ENCODE measurements at regions not wholly inside any gene's neighbourhood (a gene's known extent, or its start where the extent isn't known, plus 50 kb on each side); places are given as distances from the start of the nearest gene placed in this dataset.
A peak's percentile ranks its signal among the peaks of the same experiment; 100 is the strongest.

DNA sequence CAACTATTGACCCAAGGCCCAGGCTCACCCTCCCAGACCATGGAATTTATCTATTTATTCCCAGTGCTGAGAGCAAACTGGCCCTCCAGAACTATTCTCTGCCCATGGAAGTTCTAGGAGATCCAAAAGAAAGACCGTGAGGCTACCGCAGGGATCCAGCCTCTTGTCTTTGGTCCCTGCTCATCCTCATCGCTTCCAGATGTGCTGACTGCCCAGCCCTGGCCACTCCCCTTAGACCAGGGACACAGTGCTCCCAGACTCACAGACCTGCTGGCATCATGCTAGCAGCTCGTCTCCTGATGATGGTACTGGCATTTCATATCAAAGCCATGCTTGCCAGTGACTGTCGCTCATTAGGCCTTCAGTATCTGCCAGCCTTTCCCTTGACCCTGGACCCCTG is 405.7 kb upstream of the PPP2R3A start:
- Histone ChIP-seq H3K4me1 (ENCODE audit: control insufficient read depth, insufficient read depth, low read length) (no peaks in the 10 kb centered on the region), H3K27ac (ENCODE audit: low read depth, low read length) (no peak overlapping the region), H3K9me3 (ENCODE audit: control insufficient read depth, insufficient read depth, low read length) (no peaks in the 10 kb centered on the region), H3K4me3 (ENCODE audit: low read depth, low read length) (no peak overlapping the region), H3K27me3 (ENCODE audit: control insufficient read depth, insufficient read depth, low read length) (no peaks in the 10 kb centered on the region), H3K36me3 (ENCODE audit: control insufficient read depth, insufficient read depth, low read length) (no peaks in the 10 kb centered on the region)
- no peak for DNase-seq (ENCODE audit: low read depth in 4 of 6, low spot score in 6 of 6)
- WGBS (ENCODE audit: insufficient coverage) = 98% methylated on average over 5 of the region's 5 CpGs

DNA sequence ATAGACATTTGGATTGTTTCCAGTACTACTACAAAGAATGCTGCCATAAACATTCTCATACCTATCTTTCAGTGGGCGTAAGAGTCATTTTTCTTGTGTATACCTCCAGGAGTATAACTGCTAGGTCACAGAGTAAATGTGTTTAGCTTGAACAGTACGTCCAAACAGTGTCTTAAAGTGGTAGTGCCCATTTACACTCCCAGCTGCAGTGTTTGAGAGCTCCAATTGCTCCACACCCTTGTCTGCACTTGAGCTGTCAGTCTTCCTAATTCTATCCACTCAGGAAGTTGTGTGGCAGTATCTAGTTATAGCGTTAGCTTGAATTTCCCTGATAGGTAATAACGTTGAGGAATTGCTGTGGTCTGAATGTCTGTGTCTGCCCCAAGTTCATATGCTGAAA is 404.7 kb upstream of the PPP2R3A start:
- H3K9me3 ChIP-seq (ENCODE audit: control insufficient read depth, insufficient read depth, low read length) = no peaks in the 10 kb centered on the region
- H3K27me3 ChIP-seq (ENCODE audit: control insufficient read depth, insufficient read depth, low read length) = no peaks in the 10 kb centered on the region
- H3K4me3 ChIP-seq (ENCODE audit: low read depth, low read length) = no peak overlapping the region
- H3K27ac ChIP-seq (ENCODE audit: low read depth, low read length) = no peak overlapping the region
- WGBS (ENCODE audit: insufficient coverage) = 76% methylated on average over 2 of the region's 4 CpGs
- no peaks in the 10 kb centered on the region for H3K4me1 ChIP-seq (ENCODE audit: control insufficient read depth, insufficient read depth, low read length)
- no peak for DNase-seq (ENCODE audit: low read depth in 4 of 6, low spot score in 6 of 6)
- no peaks in the 10 kb centered on the region for H3K36me3 ChIP-seq (ENCODE audit: control insufficient read depth, insufficient read depth, low read length)

DNA sequence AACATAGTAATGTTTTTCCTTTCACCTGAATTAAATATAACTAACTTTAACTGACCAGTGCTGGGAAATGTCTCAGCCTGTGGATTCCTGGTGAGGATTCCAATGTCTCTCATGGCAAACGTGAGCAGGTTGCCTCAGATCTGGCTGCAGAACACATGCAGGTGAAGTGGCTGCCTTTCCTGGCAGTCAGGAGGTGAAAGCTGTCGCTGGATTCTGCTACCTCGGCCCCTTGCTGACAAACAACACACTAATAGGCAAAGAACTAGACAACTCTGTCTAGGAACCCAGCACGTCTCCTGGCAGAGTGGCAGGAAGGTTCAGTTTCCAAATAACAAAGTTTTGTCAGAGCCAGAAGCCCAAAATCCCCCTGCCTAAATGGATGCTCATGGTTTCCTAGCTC is 400.8 kb upstream of the PPP2R3A start:
- H3K36me3 ChIP-seq (ENCODE audit: control insufficient read depth, insufficient read depth, low read length) = no peaks in the 10 kb centered on the region
- WGBS (ENCODE audit: insufficient coverage) = 88% methylated on average over 4 of the region's 4 CpGs
- no peaks in the 10 kb centered on the region for H3K4me1 ChIP-seq (ENCODE audit: control insufficient read depth, insufficient read depth, low read length)
- no peak overlapping the region for H3K4me3 ChIP-seq (ENCODE audit: low read depth, low read length)
- no peak overlapping the region for H3K27ac ChIP-seq (ENCODE audit: low read depth, low read length)
- no peak for DNase-seq (ENCODE audit: low read depth in 4 of 6, low spot score in 6 of 6)
- no peaks in the 10 kb centered on the region for H3K9me3 ChIP-seq (ENCODE audit: control insufficient read depth, insufficient read depth, low read length)
- H3K27me3 ChIP-seq (ENCODE audit: control insufficient read depth, insufficient read depth, low read length) = no peaks in the 10 kb centered on the region

DNA sequence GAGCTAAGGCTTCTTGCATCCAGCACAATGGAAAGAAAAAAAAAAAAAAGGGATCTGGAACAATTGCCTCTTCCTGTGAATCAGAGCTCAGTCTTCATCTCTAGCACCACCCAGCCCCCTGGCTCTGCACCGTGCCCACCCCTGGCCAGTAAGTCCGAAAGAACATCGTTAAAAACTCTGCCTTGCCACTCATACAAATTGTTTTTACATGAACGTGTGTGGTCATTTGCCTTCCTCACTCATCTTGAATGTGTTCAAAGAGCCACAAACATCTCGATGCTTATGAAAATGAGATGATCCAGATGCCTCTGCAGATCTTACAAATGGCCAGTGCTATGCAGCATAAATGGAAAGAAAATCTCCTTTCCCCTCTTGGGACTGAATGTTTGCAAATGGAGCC is 400.0 kb upstream of the PPP2R3A start:
- WGBS (ENCODE audit: insufficient coverage) = 50% methylated on average over 2 of the region's 5 CpGs
- Histone ChIP-seq H3K4me1 (ENCODE audit: control insufficient read depth, insufficient read depth, low read length) (no peaks in the 10 kb centered on the region), H3K27ac (ENCODE audit: low read depth, low read length) (no peak overlapping the region), H3K4me3 (ENCODE audit: low read depth, low read length) (no peak overlapping the region), H3K9me3 (ENCODE audit: control insufficient read depth, insufficient read depth, low read length) (no peaks in the 10 kb centered on the region), H3K27me3 (ENCODE audit: control insufficient read depth, insufficient read depth, low read length) (no peaks in the 10 kb centered on the region), H3K36me3 (ENCODE audit: control insufficient read depth, insufficient read depth, low read length) (no peaks in the 10 kb centered on the region)
- no peak for DNase-seq (ENCODE audit: low read depth in 4 of 6, low spot score in 6 of 6)

DNA sequence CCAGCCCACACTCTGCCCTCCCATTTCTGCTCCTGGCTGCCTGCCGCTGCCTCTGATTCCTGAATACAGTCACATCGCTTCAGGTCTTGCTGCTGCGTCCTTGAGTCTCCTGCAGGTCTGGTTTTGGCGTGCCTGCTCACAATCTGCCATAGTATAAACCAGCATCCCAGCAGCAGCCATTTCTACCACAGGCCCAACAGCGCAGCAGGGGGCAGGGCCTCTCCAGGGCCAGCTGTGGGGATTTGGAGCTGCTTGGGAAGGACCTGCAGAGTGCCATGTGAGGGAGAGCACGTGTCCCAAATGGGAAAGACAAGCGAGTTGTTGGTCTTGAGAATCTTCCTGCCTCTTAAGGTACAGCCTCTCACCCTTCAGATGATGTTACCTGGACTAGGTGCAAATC is 398.3 kb upstream of the PPP2R3A start:
- Histone ChIP-seq H3K27me3 (ENCODE audit: control insufficient read depth, insufficient read depth, low read length) (no peaks in the 10 kb centered on the region), H3K27ac (ENCODE audit: low read depth, low read length) (no peak overlapping the region), H3K36me3 (ENCODE audit: control insufficient read depth, insufficient read depth, low read length) (no peaks in the 10 kb centered on the region), H3K4me1 (ENCODE audit: control insufficient read depth, insufficient read depth, low read length) (no peaks in the 10 kb centered on the region), H3K4me3 (ENCODE audit: low read depth, low read length) (no peak overlapping the region), H3K9me3 (ENCODE audit: control insufficient read depth, insufficient read depth, low read length) (no peaks in the 10 kb centered on the region)
- no peak for DNase-seq (ENCODE audit: low read depth in 4 of 6, low spot score in 6 of 6)
- WGBS (ENCODE audit: insufficient coverage) = 97% methylated on average over 3 of the region's 7 CpGs

DNA sequence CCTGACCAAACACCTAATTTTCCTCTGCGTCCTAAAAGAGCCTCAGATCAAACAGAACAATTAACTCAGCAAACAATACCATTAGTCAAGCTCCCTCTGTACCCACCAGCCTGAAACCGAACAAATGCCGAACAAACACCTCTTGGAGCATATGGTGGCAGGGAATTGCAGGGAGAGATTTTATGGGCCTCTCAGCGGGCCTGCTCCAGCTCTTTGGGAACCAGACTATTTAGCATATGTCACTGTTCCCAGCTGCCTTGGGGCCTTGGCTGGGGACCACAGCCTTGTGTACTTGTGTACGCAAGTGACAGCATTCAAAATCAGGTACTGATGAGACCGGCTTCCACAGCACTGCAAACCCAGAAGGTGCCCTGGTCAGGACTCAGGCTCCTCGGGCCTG is 388.8 kb upstream of the PPP2R3A start:
- Histone ChIP-seq H3K27ac (ENCODE audit: low read depth, low read length) (no peak overlapping the region), H3K36me3 (ENCODE audit: control insufficient read depth, insufficient read depth, low read length) (no peaks in the 10 kb centered on the region), H3K9me3 (ENCODE audit: control insufficient read depth, insufficient read depth, low read length) (no peaks in the 10 kb centered on the region), H3K4me3 (ENCODE audit: low read depth, low read length) (no peak overlapping the region), H3K27me3 (ENCODE audit: control insufficient read depth, insufficient read depth, low read length) (no peaks in the 10 kb centered on the region), H3K4me1 (ENCODE audit: control insufficient read depth, insufficient read depth, low read length) (peaks cover 3% of the 10 kb centered on the region)
- peak in 3 of 6 donors; percentile 15 to 86 (median 35) for DNase-seq (ENCODE audit: low read depth in 4 of 6, low spot score in 6 of 6)
- 49% methylated on average over 5 of the region's 7 CpGs for WGBS (ENCODE audit: insufficient coverage)

DNA sequence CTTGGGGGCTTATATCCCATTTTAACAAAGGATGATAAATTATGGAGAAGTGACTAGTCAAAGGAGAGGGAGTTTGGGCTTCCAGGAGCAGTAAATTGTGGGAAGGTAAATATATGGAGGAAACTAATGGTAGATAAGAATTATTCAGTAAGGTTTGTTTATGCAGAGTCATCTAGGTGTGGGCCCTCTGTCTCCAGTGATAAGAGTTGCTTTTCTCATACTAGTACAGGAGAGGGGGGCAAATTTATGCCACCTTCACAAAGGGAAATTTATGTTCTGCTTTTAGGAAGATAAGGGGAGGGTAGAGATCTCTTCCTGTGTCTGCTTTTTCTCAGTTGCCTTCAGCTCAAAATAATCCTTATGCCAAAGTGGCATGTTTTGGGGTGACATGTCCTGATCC is 383.7 kb upstream of the PPP2R3A start:
- Histone ChIP-seq H3K4me1 (ENCODE audit: control insufficient read depth, insufficient read depth, low read length) (peaks cover 2% of the 10 kb centered on the region), H3K36me3 (ENCODE audit: control insufficient read depth, insufficient read depth, low read length) (no peaks in the 10 kb centered on the region), H3K4me3 (ENCODE audit: low read depth, low read length) (no peak overlapping the region)

DNA sequence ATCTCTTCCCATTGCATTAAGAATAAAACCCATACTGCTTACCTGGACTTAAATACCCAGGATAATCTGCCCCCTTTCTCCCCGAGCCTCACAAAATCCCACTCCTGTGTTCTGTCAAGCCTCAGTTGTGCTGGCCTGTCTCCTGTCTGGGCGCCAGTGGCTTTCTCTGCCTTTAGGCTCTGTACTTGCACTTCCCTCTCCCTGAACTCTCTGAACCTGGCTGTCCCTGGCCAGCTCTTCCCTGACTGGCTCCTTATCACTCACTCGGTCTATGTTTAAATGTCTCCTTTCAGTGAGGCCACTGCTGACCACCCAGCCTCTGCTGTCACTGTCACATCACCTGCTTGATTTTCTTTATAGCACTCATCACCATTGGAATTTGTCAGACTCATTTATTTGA is 382.7 kb upstream of the PPP2R3A start:
- Histone ChIP-seq H3K27ac (ENCODE audit: low read depth, low read length) (no peak overlapping the region), H3K9me3 (ENCODE audit: control insufficient read depth, insufficient read depth, low read length) (no peaks in the 10 kb centered on the region), H3K4me3 (ENCODE audit: low read depth, low read length) (no peak overlapping the region), H3K27me3 (ENCODE audit: control insufficient read depth, insufficient read depth, low read length) (no peaks in the 10 kb centered on the region), H3K36me3 (ENCODE audit: control insufficient read depth, insufficient read depth, low read length) (no peaks in the 10 kb centered on the region), H3K4me1 (ENCODE audit: control insufficient read depth, insufficient read depth, low read length) (no peaks in the 10 kb centered on the region)
- 74% methylated on average over 3 of the region's 3 CpGs for WGBS (ENCODE audit: insufficient coverage)
- DNase-seq (ENCODE audit: low read depth in 4 of 6, low spot score in 6 of 6) = no peak

More for the DNA sequence above, 383.7 kb upstream of the PPP2R3A start:
- no peak for DNase-seq (ENCODE audit: low read depth in 4 of 6, low spot score in 6 of 6)
- H3K27ac ChIP-seq (ENCODE audit: low read depth, low read length) = no peak overlapping the region
- H3K27me3 ChIP-seq (ENCODE audit: control insufficient read depth, insufficient read depth, low read length) = no peaks in the 10 kb centered on the region
- H3K9me3 ChIP-seq (ENCODE audit: control insufficient read depth, insufficient read depth, low read length) = no peaks in the 10 kb centered on the region

DNA sequence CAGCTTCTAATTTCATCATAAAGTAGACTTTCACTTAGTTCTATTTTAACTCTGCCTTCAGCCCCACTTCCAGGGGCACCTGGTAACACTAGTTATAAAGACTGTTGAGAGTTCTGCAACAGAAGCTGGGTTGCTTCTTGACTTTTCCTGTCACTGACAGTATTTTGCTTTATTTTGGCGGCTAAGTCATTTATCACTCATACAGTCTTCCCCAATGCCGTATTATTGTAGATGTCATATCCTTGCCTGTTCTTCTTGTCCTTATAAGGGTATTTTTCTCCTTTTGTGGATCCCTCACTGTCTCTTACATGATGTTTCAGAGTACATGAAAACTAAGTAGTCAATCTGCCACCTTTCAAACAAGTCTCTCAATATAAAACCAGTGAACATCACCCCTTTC is 369.0 kb upstream of the PPP2R3A start:
- no peaks in the 10 kb centered on the region for H3K36me3 ChIP-seq (ENCODE audit: control insufficient read depth, insufficient read depth, low read length)
- H3K9me3 ChIP-seq (ENCODE audit: control insufficient read depth, insufficient read depth, low read length) = no peaks in the 10 kb centered on the region
- no peaks in the 10 kb centered on the region for H3K4me1 ChIP-seq (ENCODE audit: control insufficient read depth, insufficient read depth, low read length)
- H3K27me3 ChIP-seq (ENCODE audit: control insufficient read depth, insufficient read depth, low read length) = no peaks in the 10 kb centered on the region
- H3K4me3 ChIP-seq (ENCODE audit: low read depth, low read length) = no peak overlapping the region
- H3K27ac ChIP-seq (ENCODE audit: low read depth, low read length) = no peak overlapping the region
- WGBS (ENCODE audit: insufficient coverage) = no CpG with 5 or more reads among the region's 2 CpGs
- no peak for DNase-seq (ENCODE audit: low read depth in 4 of 6, low spot score in 6 of 6)

DNA sequence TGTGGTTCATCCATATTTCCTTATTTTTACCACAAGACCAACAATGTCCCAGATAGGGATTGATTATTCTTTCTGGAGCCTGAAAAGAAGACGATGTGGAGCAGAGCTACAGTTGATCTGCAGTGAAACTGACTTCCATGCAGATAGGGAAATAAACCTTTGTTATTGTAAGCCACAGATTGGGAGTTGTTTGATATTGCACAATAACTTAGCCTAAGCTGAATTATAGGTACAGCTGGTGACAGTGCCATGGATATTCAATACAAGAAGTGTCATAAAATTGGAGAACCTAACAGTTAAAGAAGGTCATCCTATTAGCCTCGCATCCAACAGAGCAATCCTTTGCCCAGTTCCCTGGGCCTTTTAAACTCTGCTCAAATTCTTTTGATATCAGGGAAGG is 367.7 kb upstream of the PPP2R3A start:
- no peak overlapping the region for H3K4me3 ChIP-seq (ENCODE audit: low read depth, low read length)
- no peak for DNase-seq (ENCODE audit: low read depth in 4 of 6, low spot score in 6 of 6)
- no peaks in the 10 kb centered on the region for H3K4me1 ChIP-seq (ENCODE audit: control insufficient read depth, insufficient read depth, low read length)
- no peak overlapping the region for H3K27ac ChIP-seq (ENCODE audit: low read depth, low read length)
- H3K27me3 ChIP-seq (ENCODE audit: control insufficient read depth, insufficient read depth, low read length) = no peaks in the 10 kb centered on the region
- no peaks in the 10 kb centered on the region for H3K9me3 ChIP-seq (ENCODE audit: control insufficient read depth, insufficient read depth, low read length)
- H3K36me3 ChIP-seq (ENCODE audit: control insufficient read depth, insufficient read depth, low read length) = no peaks in the 10 kb centered on the region
- WGBS (ENCODE audit: insufficient coverage) = no CpG with 5 or more reads among the region's 2 CpGs

Measured in spinal cord (tissue), 9 donors.